OCI-LY7 (cell line): ENCODE measurements at regions not wholly inside any gene's neighbourhood (a gene's known extent, or its start where the extent isn't known, plus 50 kb on each side); places are given as distances from the start of the nearest gene placed in this dataset.

Experiments used
- CTCF ChIP-seq: fragments of 200-600 bp; sonication (generic); conservative IDR thresholded peaks from 2 replicates; pipeline ENCODE4 v1.5.1; 2014; ENCODE audit warnings: mild to moderate bottlenecking, antibody characterized with exemption, low read length, moderate library complexity, mixed read lengths
- EZH2phosphoT487 ChIP-seq: fragments of 200-600 bp; sonication (generic); IDR thresholded peaks from 2 replicates; pipeline ENCODE4 v1.6.1; 2018; ENCODE audit warnings: low read depth, borderline replicate concordance, mild to moderate bottlenecking, mixed run types, antibody characterized with exemption, low read length, moderate library complexity, mixed read lengths

- TF ChIP-seq CTCF (no peak), EZH2phosphoT487 (no peak)
These were observed 80.7 kb upstream of the NAV2 start for GRCh38 chr11:19631712-19632498.
